Myocyte (in vitro differentiated cells): ENCODE measurements at regions not wholly inside any gene's neighbourhood (a gene's known extent, or its start where the extent isn't known, plus 50 kb on each side); places are given as distances from the start of the nearest gene placed in this dataset.
"Not testable (repeated sequence)": the region's sequence is repeated elsewhere in the genome, so short reads cannot be mapped to it uniquely, and the experiment has no call there.

Experiments used
- DNase-seq: peaks from one replicate; pipeline ENCODE4 v3.0.0-alpha.2; 2012; ENCODE audit warnings: low read depth

DNA sequence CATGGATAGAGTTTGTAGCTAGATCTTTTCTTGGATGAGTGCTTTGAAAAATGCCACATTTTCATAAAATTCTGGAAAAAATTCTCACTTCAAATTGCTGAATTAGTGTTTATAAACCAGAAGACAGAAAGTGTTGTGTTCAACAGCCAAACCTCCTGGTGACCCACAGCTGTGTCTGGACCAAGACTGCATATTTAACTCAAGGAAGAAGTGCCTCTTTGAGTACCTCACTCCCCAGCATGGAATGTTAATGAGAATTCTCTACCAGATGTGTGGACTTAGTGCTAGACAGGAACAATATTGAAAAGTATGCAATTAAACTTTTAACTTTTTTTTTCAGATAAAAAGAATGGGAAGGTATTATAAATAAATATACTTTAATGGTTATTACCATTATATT is 609.3 kb downstream of the COL12A1 start:
- DNase-seq = no peak

DNA sequence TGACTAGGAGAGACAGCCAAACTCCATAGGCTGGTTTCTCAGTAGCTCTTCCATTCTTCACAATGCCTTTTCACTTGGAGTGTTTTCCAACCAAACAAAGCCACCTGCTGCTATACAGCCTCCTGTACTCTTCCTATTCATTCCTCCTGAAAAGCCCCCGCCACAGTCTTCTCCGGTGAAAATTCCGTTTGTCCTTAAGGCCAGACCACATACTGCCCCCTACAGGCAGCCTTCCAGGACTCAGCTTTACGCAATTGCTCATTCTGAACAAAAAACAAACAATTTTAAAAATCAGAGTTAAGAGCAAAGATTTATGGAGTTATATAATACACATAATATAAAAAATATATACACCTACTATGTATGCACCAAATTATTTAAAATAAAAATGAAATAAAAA is 611.5 kb downstream of the COL12A1 start:
- not testable (repeated sequence) for DNase-seq

DNA sequence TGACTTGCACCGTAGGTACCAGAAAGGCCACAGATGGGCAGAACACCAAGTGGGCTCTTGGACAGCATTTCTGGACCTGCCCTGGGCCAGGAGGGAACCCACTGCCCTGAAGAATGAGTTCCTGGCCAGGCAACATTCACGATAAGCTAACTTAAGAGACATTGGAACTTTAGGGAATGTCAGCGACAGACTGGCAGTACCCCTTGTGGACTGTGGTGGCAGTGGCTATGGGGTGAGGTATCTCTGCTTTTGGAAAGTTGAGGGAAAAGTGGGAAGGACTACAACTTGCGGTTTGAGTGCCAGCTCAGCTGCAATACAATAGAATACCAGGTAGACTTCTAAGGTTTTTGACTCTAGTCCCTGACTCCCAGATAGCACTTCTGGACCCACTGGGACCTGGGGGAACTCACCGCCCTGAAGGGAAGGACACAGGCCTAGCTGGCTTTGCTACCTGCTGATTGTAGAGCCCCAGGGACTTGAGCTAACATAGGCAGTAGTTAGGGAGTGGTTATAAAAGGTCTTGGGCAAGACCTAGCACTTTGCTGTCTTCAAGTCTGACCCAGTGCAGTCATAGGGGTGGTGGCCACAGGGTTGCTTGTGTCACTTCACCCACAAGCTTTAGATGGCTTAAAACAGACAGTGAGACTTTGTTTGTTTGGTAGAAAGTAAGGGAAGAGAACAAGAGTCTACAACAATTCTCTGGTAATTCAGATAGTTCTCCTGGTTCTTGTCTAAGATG is 617.6 kb downstream of the COL12A1 start:
- no peak for DNase-seq

DNA sequence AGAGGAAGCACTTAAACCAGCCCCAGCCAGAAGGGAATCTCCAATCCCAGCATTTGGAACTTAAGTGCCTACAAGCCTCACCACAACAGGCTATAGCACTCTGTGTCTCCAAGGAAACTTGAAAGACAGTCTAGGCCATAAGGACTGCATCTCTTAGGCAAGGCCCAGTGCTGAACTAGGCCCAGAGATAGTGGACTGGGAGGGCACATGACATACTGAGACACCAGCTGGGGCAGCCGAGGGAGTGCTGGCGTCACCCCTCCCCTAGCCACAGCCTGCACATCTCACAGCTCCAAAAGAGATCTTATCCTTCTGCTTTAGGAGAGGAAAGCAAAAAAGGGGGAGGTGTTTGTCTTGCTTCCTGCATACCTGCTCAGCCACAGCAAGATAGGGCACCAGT is 618.5 kb downstream of the COL12A1 start:
- no peak for DNase-seq

DNA sequence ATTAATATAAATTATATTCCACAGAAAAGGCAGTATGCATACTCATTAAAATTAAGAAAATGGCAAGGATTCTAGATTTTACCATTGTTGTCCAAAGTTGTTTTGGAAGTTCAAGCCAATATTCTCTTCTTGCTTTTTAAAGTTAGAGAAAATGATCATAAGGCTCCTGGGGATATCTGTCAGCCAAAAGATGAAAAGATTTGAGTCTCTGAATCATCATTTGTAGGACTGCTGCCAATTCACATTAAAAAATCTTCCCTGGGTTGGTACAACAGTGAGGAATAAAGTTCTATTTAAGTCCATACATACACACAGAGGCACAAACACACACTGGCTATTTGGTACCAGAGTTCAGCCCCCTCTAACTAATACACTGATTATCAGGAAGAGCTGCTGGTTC is 620.1 kb downstream of the COL12A1 start:
- peak; percentile 54 for DNase-seq

DNA sequence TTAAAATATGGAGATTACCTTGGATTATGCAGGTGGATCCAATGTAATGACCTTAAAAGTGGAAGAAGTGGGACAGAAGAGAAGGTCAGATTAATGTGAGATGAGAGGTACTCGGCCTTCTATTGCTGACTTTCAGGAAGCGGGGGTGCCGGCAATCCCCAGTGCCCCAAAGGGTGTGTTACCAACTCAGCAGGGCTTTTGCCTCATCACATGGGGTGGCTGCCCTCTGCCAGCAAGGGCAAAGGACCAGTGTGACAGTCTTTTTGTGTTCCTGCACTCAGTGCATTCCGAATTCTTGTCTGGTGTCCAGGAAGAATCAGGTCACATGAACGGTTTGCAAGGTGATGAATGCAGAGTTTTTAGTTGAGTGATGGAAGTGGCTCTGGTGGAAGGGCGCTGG is 624.2 kb downstream of the COL12A1 start:
- no peak for DNase-seq

DNA sequence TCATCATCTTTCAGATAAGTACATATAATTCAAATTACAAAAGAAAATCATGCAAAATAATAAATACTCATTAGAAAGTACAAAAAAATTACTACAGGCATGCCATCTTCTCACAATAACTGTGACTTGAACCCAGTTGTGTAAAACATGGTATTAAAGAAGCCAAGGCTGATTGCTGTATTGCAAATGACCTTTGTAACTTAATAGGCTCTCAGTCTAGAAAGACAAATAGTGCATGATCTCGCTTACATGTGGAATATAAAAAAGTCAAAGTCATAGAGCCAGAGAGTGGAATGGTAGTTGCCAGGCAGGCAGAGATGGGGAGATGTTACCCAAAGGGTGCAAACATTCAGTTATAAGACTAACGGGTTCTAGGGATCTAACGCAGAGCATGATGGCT is 626.1 kb downstream of the COL12A1 start:
- no peak for DNase-seq

DNA sequence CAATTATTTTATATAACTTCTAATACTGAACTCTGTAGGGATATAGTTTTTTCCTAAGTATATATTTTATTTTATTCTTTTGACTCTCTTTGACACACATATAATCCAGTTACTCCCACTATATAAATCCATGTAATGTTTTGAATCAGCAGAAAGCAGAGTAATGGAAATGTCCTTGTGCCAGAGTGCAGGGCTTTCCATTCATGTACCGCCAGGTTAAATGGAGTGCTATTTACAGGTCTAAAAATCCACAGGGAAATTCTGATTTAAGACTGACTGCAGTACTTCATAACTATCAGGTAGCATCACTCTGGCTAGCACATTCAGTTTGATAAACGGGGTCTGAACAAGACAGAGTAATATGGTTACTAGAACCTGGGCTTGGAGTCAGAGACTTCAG is 626.8 kb downstream of the COL12A1 start:
- no peak for DNase-seq

DNA sequence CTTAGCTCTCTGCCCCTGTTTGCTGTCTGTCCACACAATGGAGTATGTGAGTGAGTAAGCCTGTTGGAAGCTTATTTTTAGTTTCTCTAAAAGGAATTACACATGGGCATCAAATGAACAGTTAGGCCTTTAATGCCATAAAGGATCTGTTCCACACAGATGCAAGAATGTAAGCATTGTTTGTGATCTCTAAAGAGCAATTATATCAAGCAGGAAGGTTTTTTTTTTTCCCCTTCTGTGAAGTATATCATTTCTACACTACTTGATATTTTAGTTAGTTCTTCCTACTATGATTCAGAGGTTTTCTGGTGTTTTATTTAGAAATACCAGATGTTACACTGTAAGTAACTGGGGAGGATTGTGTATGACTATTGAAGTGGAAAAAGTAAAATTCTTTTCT is 627.5 kb downstream of the COL12A1 start:
- DNase-seq = peak; percentile 47

DNA sequence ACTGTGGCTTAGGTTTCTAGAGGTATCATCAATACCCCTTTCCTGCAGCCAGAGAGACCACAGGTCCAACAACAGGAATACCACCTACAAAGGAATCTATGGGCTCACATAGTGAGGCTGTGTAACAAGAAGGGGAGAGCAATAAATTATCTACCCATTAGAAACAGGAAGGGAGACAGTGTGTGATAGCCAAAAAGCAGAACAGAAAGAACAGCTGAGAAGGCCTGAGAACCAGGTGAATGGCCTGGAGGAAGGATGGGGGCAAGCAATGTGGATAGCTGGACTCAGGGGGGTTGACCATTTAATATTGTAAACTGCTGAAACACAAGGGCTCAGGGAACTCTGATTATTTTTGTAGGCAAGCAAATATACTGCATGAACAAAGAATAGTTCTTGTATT is 628.2 kb downstream of the COL12A1 start:
- DNase-seq = no peak

DNA sequence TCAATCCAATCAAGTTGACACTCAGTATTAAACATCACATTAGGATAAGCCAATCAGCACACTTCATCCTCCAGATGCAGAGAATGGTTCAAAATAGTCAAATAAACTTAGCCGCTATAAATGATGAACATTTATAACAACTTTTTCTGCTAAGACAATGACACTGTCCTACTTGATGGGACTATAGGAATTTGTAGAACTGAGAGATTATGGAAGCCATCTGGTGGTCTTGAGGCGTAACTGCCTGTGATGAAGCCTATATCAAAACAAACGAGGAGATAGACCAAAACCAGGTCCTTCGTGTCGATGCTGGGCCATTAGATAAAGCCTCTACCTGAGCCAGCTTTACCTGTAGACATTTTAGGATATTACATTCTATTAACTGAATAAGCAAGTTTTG is 631.1 kb downstream of the COL12A1 start:
- DNase-seq = no peak

DNA sequence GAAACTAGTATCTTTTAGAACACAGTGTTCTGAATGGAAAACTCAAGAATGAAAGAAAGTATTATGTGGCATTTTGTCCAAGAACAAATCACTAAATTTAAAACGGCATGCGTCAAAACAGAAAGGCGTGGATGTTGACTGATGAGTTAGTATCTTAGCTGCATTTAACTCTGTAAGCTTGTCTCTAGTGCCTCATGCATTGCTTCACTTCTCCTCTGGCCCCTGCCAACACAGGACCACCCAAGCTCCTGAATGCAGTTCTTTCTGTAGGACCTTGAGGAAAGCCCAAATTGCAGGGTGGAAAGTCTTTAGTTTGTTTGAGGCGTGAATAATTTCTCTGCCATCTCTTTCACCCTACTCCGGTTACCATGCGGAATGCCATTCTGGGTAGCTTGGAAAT is 632.2 kb downstream of the COL12A1 start:
- no peak for DNase-seq

DNA sequence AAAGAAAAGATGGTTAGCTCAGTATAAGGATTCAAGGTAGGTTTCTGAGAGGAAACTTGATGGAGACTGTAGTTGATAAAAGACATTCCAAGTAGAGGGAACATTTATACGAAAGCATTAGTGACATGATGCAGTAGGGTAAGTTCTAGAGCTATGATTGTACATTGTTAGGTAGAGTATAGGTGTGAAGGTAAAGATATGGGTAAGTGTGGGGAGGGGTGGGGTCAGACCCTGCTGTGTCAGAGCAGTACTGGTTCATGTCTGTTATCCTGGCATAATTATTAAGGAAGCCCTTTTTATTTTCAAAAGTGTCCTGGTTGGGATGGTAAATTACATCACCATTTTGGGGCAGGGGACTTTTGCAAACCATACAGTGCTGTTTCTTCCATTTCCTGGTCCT is 635.8 kb downstream of the COL12A1 start:
- no peak for DNase-seq

DNA sequence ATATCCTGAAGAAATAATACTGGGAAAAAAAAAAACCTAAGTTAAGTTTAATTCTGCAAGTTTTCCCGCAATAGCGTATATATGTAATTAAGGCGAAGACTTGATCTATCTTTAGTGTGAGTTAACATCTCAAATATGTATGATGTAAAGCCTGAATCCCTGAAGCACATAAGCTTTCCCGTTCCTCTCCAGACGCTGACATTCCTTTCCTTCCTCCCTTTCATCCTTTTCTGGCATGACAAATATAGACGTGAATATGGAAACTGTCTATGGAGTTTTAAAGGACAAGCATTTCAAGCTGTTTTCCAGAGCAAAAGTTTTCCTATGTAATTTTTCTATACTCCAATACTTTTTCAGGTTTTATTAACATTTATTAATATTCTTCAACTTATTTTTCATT is 637.0 kb downstream of the COL12A1 start:
- no peak for DNase-seq

DNA sequence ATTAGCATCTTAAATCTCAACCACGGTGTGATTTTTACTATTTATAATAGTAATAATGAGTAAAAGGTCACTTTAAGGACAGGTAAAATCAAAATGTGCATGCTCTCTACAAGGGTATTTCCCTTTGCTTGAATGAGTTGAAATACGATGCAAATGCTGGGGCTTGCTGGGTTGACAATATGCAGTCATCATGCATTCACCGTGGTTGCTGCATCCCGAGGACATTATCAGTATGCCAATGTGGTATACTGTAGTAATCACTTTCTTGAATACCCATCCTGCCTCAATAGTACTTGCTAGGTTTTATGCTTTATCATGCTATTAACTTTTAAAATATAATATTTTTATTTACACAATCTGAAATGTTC is 637.9 kb downstream of the COL12A1 start:
- not testable (repeated sequence) for DNase-seq

DNA sequence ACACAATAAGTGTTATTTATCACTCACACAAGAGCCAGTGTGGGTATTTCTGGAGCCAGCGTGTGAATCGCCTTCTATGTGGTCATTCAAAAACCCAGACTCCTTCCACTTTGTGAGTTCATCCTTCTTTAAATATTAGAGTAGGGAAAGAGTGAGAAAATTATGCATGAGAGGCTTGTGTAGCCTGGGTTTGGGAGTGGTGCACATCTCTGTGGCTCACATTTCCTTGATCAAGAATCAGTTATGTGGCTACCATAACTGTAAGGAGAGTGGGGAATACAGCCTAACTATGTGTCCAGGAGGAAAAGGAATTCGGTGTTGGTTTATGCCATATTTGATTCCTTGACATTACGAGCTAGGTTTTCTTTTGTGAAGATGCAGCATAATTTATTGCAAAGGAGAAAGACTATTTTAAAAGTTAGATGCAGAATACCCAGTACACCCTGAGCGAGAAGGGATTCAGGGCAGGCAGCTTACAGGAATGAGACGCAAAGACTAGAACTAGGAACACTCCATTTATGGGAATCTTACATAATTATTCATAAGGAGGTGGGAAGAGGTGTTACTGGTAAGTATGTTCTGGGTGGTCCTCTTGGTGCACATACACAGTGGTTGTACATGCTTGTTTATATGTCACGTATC is 638.5 kb downstream of the COL12A1 start:
- no peak for DNase-seq

DNA sequence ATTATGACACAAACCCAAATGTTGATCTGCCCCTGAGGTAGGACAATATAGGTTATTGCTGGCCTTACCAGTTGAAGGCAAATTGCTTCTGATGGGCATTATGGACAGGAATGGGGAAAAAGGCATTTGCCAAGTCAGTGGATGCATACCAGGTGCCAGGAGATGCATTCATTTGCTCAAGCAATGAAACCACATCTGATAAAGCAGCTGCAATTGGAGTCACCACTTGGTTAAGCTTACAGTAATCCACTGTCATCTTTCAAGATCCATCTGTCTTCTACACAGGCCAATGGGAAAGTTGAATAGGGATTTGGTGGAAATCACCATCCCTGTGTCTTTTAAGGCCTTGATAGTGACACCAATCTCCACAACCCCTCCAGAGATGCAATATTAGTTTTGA is 648.6 kb downstream of the COL12A1 start:
- DNase-seq = peak; percentile 53

DNA sequence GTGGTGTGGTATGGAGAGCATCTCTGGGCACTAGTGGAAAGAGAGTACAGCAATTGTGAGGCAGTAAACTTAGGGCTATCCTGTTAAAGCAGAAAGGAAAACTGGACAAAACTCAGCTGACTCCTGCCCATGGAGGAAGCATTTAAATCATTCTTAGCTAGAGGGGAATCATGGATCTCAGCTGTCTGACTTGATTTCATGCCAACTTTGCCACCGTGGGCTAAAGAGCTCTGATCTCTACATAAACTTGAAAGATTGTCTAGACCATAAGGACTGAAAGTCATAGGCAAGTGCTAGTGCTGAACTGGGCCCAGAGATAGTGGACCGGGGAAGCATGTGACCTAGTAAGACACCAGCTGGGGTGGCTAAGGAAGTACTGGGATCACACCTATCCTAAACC is 651.8 kb downstream of the COL12A1 start:
- peak; percentile 62 for DNase-seq

DNA sequence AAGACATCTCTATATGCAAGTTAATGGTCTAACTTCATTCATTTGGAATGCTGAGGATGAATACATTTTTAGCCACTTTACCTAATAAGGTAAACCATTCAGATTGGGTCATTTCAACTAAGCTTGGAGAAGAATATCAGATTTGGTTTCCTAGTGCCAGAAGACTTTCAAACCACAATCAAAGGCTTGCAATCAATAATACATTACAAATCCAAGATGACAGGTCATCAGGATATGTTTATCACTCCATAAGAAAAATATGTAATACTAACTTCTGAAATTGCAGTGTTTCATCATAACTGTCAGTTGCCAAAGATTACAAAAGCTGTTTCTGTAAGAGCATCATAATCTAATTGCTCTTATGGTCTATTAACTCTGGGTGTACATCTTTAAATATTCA is 654.0 kb downstream of the COL12A1 start:
- no peak for DNase-seq

DNA sequence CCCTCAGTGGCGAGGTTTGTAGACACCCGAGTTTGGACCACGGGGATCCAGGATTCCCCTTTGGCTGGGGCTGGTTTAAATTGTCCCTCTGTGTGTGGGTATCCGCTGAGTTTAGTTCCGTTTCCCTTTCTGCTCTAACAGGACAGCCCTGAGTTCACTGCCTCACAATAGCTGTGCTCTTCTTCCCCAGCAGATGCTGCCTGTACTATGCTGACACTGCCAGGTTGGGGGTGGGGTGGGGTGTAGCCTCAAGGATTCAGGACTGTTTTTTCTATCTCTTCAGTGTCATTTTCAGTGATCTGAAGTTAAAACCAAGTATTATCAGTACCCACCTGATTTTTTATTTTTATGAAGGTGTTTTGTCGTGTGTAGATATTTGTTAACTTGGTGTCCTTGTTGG is 655.0 kb downstream of the COL12A1 start:
- no peak for DNase-seq

DNA sequence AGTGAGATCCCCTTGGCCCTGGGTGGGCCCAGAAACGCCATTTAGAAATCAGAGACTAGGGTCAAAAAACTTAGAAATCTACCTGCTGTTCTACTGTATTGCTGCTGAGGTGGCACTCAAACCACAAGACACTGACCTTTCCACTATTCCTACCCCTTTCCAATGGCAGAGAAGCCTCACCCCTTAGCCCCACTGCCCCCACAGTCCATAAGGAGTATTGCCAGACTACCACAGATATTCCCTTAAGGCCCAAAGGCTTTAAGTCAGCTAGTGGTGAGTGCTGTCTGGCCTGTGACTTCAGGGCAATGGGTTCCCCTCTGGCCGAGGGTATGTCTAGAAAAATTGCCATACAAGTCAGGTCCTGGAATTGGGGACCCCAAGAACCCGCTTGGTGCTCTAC is 656.1 kb downstream of the COL12A1 start:
- no peak for DNase-seq

DNA sequence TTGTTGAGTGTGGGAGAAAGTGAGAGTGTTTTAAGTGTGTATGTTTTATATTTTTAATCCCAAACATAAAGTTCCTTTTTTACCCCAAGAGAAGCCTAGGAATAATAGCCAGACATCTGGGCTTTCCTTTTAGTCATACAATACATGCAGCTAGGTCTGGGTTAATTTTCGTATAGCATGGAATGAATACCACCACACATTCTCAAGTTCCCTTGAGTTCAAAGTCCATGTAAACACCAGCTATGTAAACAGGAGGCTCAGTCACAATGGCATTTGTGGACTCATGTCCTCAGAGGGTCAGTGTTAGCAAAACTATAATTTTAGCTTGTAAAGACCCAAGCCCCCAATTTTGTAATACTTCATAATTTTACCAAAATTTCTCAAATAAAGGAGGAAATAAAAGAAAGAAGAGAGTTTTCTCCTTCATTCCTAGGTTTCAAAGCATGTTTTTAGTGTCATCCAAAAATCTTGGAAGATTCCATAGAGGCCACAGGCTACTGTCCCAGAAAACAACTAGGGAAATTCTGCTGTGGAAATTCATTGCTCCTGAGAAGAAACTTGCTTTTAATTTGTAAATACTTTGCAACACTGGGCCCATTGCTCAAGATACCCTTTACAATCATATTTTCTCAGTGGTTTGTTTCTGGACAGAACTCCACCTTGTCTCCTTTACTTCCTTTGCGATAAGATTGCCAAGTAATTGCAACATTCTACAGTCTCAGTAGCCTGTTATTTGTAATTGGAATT is 671.2 kb downstream of the COL12A1 start:
- DNase-seq = peak; percentile 14

DNA sequence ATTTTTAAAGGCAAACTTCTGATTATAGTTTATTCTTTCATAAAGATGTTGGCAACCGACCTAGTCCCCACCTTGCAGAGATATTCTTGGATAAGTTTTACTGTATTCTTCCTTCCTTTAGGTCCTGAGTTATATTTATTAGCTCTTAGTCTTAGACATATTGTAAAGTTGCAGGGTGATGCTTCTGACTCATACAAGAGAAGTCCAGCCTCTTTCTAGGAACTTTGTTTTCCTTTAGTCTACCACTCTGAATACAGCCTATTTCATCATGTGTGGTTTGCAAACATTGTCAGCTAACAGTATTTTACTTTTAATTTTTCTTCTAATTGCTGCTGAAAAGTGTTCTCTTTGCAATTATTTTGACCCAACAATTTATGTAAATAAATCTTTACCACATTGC is 686.7 kb downstream of the COL12A1 start:
- DNase-seq = peak; percentile 24
